WI38 (cell line): ENCODE measurements at regions not wholly inside any gene's neighbourhood (a gene's known extent, or its start where the extent isn't known, plus 50 kb on each side); places are given as distances from the start of the nearest gene placed in this dataset.

Experiments
- H3K4me3 ChIP-seq: 2 replicates; pipeline ENCODE4 v1.5.1; 2011; ENCODE audit warnings: low read depth, mild to moderate bottlenecking, control low read depth, low read length
- TF ChIP-seq, protein P1 (sequence below): IDR thresholded peaks from 2 replicates; pipeline ENCODE4 v1.5.1; 2012; ENCODE audit warnings: low read depth, mild to moderate bottlenecking, control low read depth, low read length

GRCh38 chr9:84393266-84393950, 52.9 kb upstream of the SLC28A3 start:
- TF ChIP-seq, protein P1, sequence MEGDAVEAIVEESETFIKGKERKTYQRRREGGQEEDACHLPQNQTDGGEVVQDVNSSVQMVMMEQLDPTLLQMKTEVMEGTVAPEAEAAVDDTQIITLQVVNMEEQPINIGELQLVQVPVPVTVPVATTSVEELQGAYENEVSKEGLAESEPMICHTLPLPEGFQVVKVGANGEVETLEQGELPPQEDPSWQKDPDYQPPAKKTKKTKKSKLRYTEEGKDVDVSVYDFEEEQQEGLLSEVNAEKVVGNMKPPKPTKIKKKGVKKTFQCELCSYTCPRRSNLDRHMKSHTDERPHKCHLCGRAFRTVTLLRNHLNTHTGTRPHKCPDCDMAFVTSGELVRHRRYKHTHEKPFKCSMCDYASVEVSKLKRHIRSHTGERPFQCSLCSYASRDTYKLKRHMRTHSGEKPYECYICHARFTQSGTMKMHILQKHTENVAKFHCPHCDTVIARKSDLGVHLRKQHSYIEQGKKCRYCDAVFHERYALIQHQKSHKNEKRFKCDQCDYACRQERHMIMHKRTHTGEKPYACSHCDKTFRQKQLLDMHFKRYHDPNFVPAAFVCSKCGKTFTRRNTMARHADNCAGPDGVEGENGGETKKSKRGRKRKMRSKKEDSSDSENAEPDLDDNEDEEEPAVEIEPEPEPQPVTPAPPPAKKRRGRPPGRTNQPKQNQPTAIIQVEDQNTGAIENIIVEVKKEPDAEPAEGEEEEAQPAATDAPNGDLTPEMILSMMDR: no peak
- no peak overlapping the region for H3K4me3 ChIP-seq

GRCh38 chr9:84394036-84394435, 53.5 kb upstream of the SLC28A3 start:
- no peak overlapping the region for H3K4me3 ChIP-seq
- TF ChIP-seq, protein P1: no peak

- TF ChIP-seq, protein P1: peak; percentile 91
- H3K4me3 ChIP-seq: no peak overlapping the region
These were observed 56.7 kb upstream of the SLC28A3 start for GRCh38 chr9:84397151-84397728.

- TF ChIP-seq, protein P1: no peak
- H3K4me3 ChIP-seq: no peak overlapping the region
These were observed 57.3 kb upstream of the SLC28A3 start for GRCh38 chr9:84397822-84398221.

GRCh38 chr9:84402517-84402916, 62.0 kb upstream of the SLC28A3 start:
- H3K4me3 ChIP-seq: no peak overlapping the region
- TF ChIP-seq, protein P1: no peak

DNA sequence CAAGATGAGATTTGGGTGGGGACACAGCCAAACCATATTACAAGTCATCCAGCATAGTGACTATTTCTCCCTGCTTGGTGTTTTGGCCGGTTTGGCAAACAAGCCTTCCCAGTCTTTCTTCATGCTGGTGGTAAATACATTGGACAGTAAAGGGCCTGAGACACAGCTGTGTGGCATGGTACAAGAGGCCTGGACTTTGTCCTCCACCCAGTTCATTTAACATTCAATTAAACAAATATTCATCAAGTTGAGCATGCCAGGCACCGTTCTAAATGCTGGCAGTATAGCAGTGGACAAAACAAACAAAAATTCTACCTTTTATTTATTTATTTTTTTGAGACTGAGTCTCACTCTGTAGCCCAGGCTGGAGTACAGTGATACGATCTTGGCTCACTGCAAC, 62.7 kb upstream of the SLC28A3 start:
- TF ChIP-seq, protein P1: no peak
- no peak overlapping the region for H3K4me3 ChIP-seq

DNA sequence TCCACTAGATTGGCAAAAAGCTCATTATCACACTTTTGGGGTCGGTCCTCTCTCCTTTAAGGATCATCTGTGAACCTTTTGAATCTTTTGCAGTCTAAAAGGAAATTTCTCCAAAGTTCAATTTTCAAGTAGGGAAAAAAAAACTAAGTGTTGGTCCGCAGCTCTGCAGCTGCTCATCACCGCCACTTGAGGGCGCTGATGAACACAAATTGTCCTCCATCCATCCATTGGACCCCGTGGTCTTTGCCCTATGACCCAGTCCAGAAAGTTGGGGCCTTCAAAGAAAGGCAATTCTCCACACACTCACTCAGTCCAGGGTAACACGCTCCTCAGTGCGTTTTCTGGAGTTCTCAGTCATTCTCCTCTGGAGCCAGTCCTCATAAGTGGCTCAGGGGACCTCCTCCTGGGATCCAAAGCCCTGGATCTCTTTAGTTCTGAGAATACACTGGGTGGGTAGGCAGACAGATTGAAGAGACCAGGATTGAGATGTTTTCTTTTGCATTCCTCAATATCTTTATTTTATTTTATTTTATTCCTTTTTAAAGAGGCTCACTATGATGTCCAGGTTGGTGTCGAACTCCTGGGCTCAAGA, 63.6 kb upstream of the SLC28A3 start:
- no peak overlapping the region for H3K4me3 ChIP-seq
- TF ChIP-seq, protein P1: peak; percentile 23; the same call in 1 of the 2 replicates
